Neuronal stem cell (in vitro differentiated cells): ENCODE measurements at regions not wholly inside any gene's neighbourhood (a gene's known extent, or its start where the extent isn't known, plus 50 kb on each side); places are given as distances from the start of the nearest gene placed in this dataset.

Experiments used
- DNase-seq: peaks from one replicate; pipeline ENCODE4 v3.0.0-alpha.2; 2013; ENCODE audit warnings: low spot score
- H2AFZ ChIP-seq: one replicate; pipeline ENCODE4 v1.6.1; 2013; ENCODE audit warnings: mild to moderate bottlenecking, low read length, inconsistent platforms
- H2AK5ac ChIP-seq: 2 replicates; pipeline ENCODE4 v1.6.1; 2013; ENCODE audit warnings: low read depth, mild to moderate bottlenecking, inconsistent platforms, low read length, moderate library complexity, mixed read lengths
- H2BK120ac ChIP-seq: 2 replicates; pipeline ENCODE4 v1.6.1; 2013; ENCODE audit warnings: low read depth, mild to moderate bottlenecking, inconsistent platforms, low read length, moderate library complexity, mixed read lengths
- H2BK12ac ChIP-seq: one replicate; pipeline ENCODE4 v1.6.1; 2013; ENCODE audit warnings: low read length, inconsistent platforms
- H2BK15ac ChIP-seq: 2 replicates; pipeline ENCODE4 v1.6.1; 2013; ENCODE audit warnings: mild to moderate bottlenecking, low read length, inconsistent platforms, mixed read lengths
- H2BK5ac ChIP-seq: one replicate; pipeline ENCODE4 v1.6.1; 2013; ENCODE audit warnings: inconsistent platforms, mild to moderate bottlenecking, low read length, moderate library complexity
- H3K14ac ChIP-seq: one replicate; pipeline ENCODE4 v1.6.1; 2013; ENCODE audit warnings: low read length, inconsistent platforms
- H3K18ac ChIP-seq: 2 replicates; pipeline ENCODE4 v1.6.1; 2013; ENCODE audit warnings: low read length, inconsistent platforms
- H3K23ac ChIP-seq: 2 replicates; pipeline ENCODE4 v1.6.1; 2013; ENCODE audit warnings: low read depth, mild to moderate bottlenecking, mixed read lengths, low read length, inconsistent platforms; ENCODE audit not compliant: poor library complexity
- H3K27ac ChIP-seq: replicated peaks from 3 replicates; pipeline ENCODE4 v1.5.1; 2013; ENCODE audit warnings: low read length, inconsistent platforms
- H3K27me3 ChIP-seq, 3 experiments: 2 replicates each; pipeline ENCODE4 v1.6.1; 2013; ENCODE audit warnings: low read length in 3 of 3, mild to moderate bottlenecking in 2 of 3, inconsistent platforms in 1 of 3, low read depth in 1 of 3, mixed read lengths in 1 of 3, moderate library complexity in 1 of 3; ENCODE audit not compliant: control insufficient read depth in 3 of 3, insufficient read depth in 3 of 3
- H3K36me3 ChIP-seq, 2 donors: replicated peaks in 1 of 2; 2 replicates each; pipeline ENCODE4 v1.6.1; 2013; ENCODE audit warnings: low read length in 2 of 2; ENCODE audit not compliant: control insufficient read depth in 2 of 2, insufficient read depth in 2 of 2
- H3K4ac ChIP-seq: 2 replicates; pipeline ENCODE4 v1.6.1; 2013; ENCODE audit warnings: inconsistent platforms, mild to moderate bottlenecking, low read length, moderate library complexity
- H3K4me1 ChIP-seq, 2 donors: 1 replicate in 1 of 2; 2 replicates in 1 of 2; pipeline ENCODE4 v1.6.1; 2013; ENCODE audit warnings: low read length in 2 of 2, low read depth in 1 of 2; ENCODE audit not compliant: control insufficient read depth in 2 of 2, insufficient read depth in 1 of 2
- H3K4me2 ChIP-seq: one replicate; pipeline ENCODE4 v1.6.1; 2013; ENCODE audit warnings: mild to moderate bottlenecking, low read length, inconsistent platforms; ENCODE audit not compliant: insufficient read depth, poor library complexity, severe bottlenecking
- H3K4me3 ChIP-seq, 2 donors: 2 replicates each; pipeline ENCODE4 v1.5.1; 2013; ENCODE audit warnings: low read length in 2 of 2, mild to moderate bottlenecking in 2 of 2, inconsistent platforms in 1 of 2, moderate library complexity in 1 of 2
- H3K79me1 ChIP-seq: one replicate; pipeline ENCODE4 v1.6.1; 2013; ENCODE audit warnings: low read depth, mild to moderate bottlenecking, inconsistent platforms, low read length, moderate library complexity
- H3K9ac ChIP-seq: one replicate; pipeline ENCODE4 v1.6.1; 2013; ENCODE audit warnings: mild to moderate bottlenecking, low read depth, low read length, inconsistent platforms; ENCODE audit not compliant: poor library complexity
- H3K9me3 ChIP-seq, 2 donors: replicated peaks in 1 of 2; 2 replicates each; pipeline versions ENCODE3 to v1.6.1; 2013; ENCODE audit warnings: low read length in 2 of 2, mild to moderate bottlenecking in 2 of 2, inconsistent platforms in 1 of 2, low read depth in 1 of 2, mixed read lengths in 1 of 2, moderate library complexity in 1 of 2; ENCODE audit not compliant: control insufficient read depth in 2 of 2, insufficient read depth in 1 of 2
- H4K8ac ChIP-seq: one replicate; pipeline ENCODE4 v1.6.1; 2013; ENCODE audit warnings: low read depth, mild to moderate bottlenecking, inconsistent platforms, low read length, moderate library complexity
- H4K91ac ChIP-seq: one replicate; pipeline ENCODE4 v1.6.1; 2013; ENCODE audit warnings: low read length, low read depth, mild to moderate bottlenecking, inconsistent platforms; ENCODE audit not compliant: poor library complexity
- WGBS, 2 donors: extraction: QIAGEN DNeasy Blood & Tissue Kit; methylation state at CpG; one replicate each; pipeline ENCODE4 v1.1.7; 2013; ENCODE audit warnings: missing lambda C conversion rate in 2 of 2, mixed read lengths in 1 of 2; ENCODE audit not compliant: insufficient read length in 2 of 2, insufficient replicate concordance in 1 of 2; ENCODE audit errors: extremely low coverage in 2 of 2; 5-methylcytosine and 5-hydroxymethylcytosine counted together

DNA sequence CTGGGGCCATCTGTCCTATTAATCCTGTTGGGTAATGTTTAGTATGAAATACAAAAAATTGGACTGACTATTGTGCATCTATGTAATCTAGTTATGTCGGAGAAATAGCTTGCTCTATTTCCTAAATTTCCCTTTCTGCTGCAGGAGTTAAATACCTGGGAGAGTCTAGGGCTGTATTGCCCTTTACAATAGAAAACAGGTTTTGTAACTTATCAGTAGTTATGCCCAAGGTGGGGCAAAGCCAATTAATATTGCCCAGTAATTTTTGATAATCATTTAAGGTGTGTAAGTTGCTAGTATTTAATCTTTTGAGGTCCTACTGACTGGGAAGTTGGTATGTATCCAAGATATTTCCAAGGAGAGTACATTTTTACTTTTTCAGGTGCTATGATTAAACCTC lies 838.1 kb downstream of the DACH1 start:
- H3K9ac ChIP-seq, result no peak overlapping the region
- no peak overlapping the region for H3K14ac ChIP-seq
- H2BK5ac ChIP-seq, result no peak overlapping the region
- H2AK5ac ChIP-seq, result no peak overlapping the region
- no peak overlapping the region for H2BK120ac ChIP-seq
- H3K27ac ChIP-seq, result no peak overlapping the region
- no peak overlapping the region for H2AFZ ChIP-seq
- no peak overlapping the region for H3K23ac ChIP-seq
- H3K27me3 ChIP-seq, result no peaks in the 10 kb centered on the region
- H3K4me2 ChIP-seq, result no peak overlapping the region
- H2BK12ac ChIP-seq, result no peak overlapping the region
- no peaks in the 10 kb centered on the region for H3K36me3 ChIP-seq
- H3K18ac ChIP-seq, result no peak overlapping the region
- no peak overlapping the region for H3K4ac ChIP-seq
- H2BK15ac ChIP-seq, result no peak overlapping the region
- no peaks in the 10 kb centered on the region for H3K79me1 ChIP-seq
- no peak overlapping the region for H4K8ac ChIP-seq
- no peak for DNase-seq
- peaks cover 0 to 11% of the 10 kb centered on the region in 2 donors for H3K9me3 ChIP-seq
- H3K4me1 ChIP-seq, result no peaks in the 10 kb centered on the region
- H3K4me3 ChIP-seq, result no peak overlapping the region
- H4K91ac ChIP-seq, result no peak overlapping the region
- WGBS, 2 donors, result no CpG with 5 or more reads among the region's 1 CpG

- H2BK120ac ChIP-seq, result no peak overlapping the region
- H4K8ac ChIP-seq, result no peak overlapping the region
- no peak overlapping the region for H3K4ac ChIP-seq
- H3K27me3 ChIP-seq, result no peaks in the 10 kb centered on the region
- H4K91ac ChIP-seq, result no peak overlapping the region
- no peak overlapping the region for H3K27ac ChIP-seq
- no peak overlapping the region for H3K9ac ChIP-seq
- H3K4me3 ChIP-seq, result no peak overlapping the region
- no peak overlapping the region for H2BK5ac ChIP-seq
- H2BK12ac ChIP-seq, result no peak overlapping the region
- no peaks in the 10 kb centered on the region for H3K4me1 ChIP-seq
- H3K18ac ChIP-seq, result no peak overlapping the region
- WGBS, 2 donors, result no CpG with 5 or more reads among the region's 10 CpGs
- DNase-seq, result no peak
- H3K23ac ChIP-seq, result no peak overlapping the region
- H3K79me1 ChIP-seq, result no peaks in the 10 kb centered on the region
- no peak overlapping the region for H2AFZ ChIP-seq
- H2AK5ac ChIP-seq, result no peak overlapping the region
- no peak overlapping the region for H3K4me2 ChIP-seq
- no peaks in the 10 kb centered on the region for H3K9me3 ChIP-seq
- H3K14ac ChIP-seq, result no peak overlapping the region
- H3K36me3 ChIP-seq, result no peaks in the 10 kb centered on the region
- H2BK15ac ChIP-seq, result no peak overlapping the region
Observed at GRCh38 chr13:71021825-71022422, 845.1 kb downstream of the DACH1 start.

GRCh38 chr13:71018995-71019394 lies 848.0 kb downstream of the DACH1 start:
- no peak overlapping the region for H3K4me2 ChIP-seq
- H2AK5ac ChIP-seq, result no peak overlapping the region
- H4K8ac ChIP-seq, result no peak overlapping the region
- no peak overlapping the region for H3K14ac ChIP-seq
- H2AFZ ChIP-seq, result no peak overlapping the region
- no peak for DNase-seq
- H3K36me3 ChIP-seq, result no peaks in the 10 kb centered on the region
- H3K27ac ChIP-seq, result no peak overlapping the region
- H3K9me3 ChIP-seq, result no peaks in the 10 kb centered on the region
- H2BK5ac ChIP-seq, result no peak overlapping the region
- H2BK12ac ChIP-seq, result no peak overlapping the region
- H3K9ac ChIP-seq, result no peak overlapping the region
- H3K79me1 ChIP-seq, result no peaks in the 10 kb centered on the region
- H3K23ac ChIP-seq, result no peak overlapping the region
- no peak overlapping the region for H3K4me3 ChIP-seq
- no peak overlapping the region for H3K18ac ChIP-seq
- H3K4ac ChIP-seq, result no peak overlapping the region
- H4K91ac ChIP-seq, result no peak overlapping the region
- no peaks in the 10 kb centered on the region for H3K4me1 ChIP-seq
- no peak overlapping the region for H2BK120ac ChIP-seq
- no CpG with 5 or more reads among the region's 1 CpG for WGBS, 2 donors
- H3K27me3 ChIP-seq, result no peaks in the 10 kb centered on the region
- no peak overlapping the region for H2BK15ac ChIP-seq

DNA sequence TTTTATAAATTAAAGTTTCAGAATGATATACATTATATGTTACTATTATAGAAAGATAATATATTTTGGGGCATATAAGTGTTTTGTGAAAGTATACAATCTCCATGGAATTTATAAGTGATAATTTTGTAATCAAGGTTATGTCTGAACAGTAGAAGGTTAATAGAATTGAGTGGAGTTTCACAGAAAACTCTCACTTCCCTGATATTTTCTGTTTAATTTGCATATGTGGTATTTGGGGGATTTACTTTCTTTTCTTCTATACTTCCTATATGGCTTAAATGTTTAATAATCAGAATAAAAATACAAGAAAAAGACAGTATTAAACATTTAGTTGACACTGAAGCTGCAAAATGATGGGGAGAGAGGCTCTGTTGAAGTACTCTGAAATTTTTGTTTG lies 848.5 kb downstream of the DACH1 start:
- H2AK5ac ChIP-seq, result no peak overlapping the region
- no peak overlapping the region for H3K27ac ChIP-seq
- no peak overlapping the region for H4K8ac ChIP-seq
- H3K9me3 ChIP-seq, result no peaks in the 10 kb centered on the region
- H2BK12ac ChIP-seq, result no peak overlapping the region
- no peak overlapping the region for H3K9ac ChIP-seq
- no peaks in the 10 kb centered on the region for H3K27me3 ChIP-seq
- no peak overlapping the region for H3K4me2 ChIP-seq
- H2BK15ac ChIP-seq, result no peak overlapping the region
- H3K4me1 ChIP-seq, result no peaks in the 10 kb centered on the region
- H2BK120ac ChIP-seq, result no peak overlapping the region
- no peak overlapping the region for H3K4me3 ChIP-seq
- H3K18ac ChIP-seq, result no peak overlapping the region
- H4K91ac ChIP-seq, result no peak overlapping the region
- no peak overlapping the region for H3K14ac ChIP-seq
- no peaks in the 10 kb centered on the region for H3K79me1 ChIP-seq
- H3K23ac ChIP-seq, result no peak overlapping the region
- no peak overlapping the region for H3K4ac ChIP-seq
- no peak overlapping the region for H2BK5ac ChIP-seq
- H3K36me3 ChIP-seq, result no peaks in the 10 kb centered on the region
- no peak for DNase-seq
- H2AFZ ChIP-seq, result no peak overlapping the region
